Hindlimb muscle (tissue), 1 donor: ENCODE measurements at regions not wholly inside any gene's neighbourhood (a gene's known extent, or its start where the extent isn't known, plus 50 kb on each side); places are given as distances from the start of the nearest gene placed in this dataset.
A peak's percentile ranks its signal among the peaks of the same experiment; 100 is the strongest.

Experiments used
- DNase-seq: peaks from one replicate; pipeline ENCODE4 v3.0.0-alpha.2; 2013

DNA sequence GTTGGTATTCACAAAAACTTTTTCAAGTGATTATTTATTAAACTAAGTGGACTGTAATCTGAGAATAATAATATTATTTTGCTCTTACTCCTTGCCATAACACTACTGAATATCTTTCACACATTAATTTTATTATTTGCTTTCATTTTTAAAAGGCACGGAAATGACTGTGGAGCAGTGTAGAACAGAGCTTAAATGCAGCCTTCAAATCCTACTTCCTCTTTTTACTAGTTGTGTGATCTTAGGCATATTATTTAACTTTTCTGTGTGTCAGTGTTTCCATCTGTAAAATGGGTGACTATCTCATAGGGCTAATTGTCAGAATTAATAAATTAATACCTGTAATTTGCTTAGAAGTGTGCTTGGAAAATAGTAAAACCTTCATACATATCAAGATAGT, 55.5 kb upstream of the SLC8A1 start:
- DNase-seq, result no peak

DNA sequence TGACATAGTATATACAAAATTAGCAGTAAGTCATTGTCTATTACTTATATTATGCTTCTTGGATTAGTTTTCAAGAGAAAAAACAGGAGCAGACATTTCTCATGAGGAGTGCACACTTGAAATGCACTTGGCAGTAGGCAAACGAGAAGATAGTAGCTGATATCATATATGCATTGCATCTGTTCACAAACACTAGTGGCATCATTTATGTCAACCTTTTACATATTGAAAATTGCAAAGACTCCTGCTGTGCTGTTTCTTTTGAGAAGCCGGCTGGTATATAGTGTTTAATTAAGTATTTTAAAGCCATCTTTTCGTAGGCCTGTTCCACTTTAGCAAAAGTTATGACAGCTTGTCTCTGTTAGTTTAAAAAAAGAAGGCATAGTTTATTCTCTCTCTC, 58.4 kb upstream of the SLC8A1 start:
- DNase-seq, result no peak

DNA sequence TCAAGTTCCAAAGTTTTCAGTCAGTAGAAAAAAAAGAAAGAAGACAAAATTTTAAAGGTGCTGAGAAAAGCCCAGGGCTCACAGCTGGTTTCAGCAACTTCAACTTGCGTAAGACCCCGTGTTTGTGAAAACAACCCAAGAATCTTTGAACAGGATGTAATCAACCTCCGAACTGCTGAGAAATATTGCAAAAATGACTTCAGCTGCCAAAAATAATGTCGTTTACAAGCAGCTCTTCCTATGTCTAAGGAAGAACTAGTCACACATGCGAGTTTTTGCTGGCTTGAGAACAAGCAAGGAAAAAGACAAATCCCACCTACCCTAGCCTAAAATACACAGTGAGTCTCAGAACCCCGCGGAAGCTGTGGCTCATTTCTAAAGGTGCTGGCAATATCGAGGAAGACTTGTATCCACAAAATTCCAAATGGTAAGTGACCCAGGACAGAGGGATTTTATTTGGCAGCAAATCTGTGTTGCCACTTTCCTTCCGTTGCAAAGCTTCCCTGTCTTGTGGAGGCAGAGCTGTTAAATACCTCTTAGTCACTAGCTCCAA, 59.8 kb upstream of the SLC8A1 start:
- peak; percentile 52 for DNase-seq

DNA sequence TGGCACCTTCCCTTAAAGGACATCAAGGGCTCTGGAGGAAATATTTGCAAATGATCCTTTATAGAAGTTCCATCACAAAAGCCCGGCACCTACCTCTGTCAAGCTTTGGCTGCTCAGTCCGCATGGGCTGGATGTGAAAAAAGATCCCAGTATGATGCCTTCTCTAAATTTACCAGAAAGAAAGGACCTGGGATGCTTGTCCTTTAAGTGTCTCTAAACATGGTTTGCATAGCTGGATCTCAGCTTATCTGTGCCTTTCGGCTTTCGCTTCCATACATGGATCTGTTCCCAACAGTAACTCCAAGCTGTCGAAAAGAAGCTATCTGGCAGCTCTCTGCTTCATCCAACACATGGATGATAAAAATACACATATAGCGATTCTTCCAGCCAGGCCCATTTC, 60.4 kb upstream of the SLC8A1 start:
- DNase-seq, result peak; percentile 36

DNA sequence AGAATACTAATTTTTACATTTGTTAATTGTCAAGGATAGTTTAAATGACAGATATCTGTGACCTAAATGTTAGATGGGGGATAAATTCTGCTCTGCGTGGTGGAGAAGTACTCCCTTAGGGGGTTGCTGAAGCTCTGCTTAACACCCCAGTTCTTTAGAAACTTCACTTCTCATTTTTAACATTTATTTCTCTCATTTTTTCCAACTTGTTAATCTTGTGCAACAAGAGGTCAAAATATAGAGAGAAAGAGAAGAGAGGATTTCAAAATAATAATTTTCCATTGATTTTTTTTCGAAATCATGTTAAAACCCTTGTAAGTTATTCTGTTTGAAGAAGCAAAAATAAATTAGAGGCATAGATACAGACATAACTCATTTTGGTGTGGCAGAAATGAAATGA, 61.3 kb upstream of the SLC8A1 start:
- no peak for DNase-seq

DNA sequence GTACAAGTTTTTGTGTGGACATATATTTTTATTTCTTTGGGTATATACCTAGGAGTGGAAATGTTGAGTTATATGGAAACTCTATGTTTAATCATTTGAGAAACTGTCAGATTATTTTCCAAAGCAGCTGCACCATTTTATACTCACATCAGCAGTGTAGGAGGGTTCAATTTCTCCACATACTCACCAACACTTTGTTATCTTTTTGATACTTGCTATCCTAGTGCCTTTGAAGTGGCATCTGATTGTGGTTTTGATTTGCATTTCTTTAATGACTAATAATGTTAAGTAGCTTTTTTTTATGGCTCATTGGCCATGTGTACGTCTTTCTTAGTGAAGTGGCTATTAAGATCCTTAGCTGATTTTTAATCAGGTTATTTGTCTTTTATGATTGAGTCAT, 64.7 kb upstream of the SLC8A1 start:
- DNase-seq, result no peak

DNA sequence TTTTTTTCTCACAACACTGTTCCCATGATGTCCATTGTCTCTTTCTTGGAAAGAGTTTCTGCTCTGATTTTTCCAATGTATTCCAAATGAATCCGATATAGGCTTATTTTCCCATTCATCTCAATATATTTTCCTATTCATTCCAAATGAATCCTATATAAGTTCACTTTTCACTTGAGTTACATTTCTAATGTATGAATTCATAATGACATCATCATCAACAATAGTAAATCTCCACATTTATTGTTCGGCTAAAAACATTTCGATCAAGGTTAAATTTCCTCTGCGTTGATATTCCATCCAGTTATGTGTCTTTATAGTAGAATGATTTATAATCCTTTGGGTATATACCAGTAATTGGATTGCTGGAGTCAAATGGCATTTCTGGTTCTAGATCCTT, 76.7 kb upstream of the SLC8A1 start:
- DNase-seq, result no peak

DNA sequence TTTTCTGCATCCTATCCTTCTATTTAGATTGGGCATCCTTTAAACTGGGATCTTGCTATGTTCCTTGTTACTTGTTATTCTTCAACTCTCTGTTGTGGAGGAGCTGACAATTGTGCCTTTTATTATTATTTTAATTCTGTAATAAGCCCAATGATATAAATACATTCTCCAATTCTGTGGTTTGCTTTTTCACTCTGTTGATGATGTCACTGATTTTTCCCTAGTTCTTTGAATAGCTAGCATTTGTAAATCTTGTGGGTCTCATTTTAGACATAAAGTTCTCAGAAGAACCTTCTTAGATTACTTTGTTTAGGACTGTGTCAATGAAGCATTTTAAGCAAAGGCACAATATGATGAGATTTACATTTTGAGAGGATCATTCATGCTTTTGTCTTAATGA, 79.5 kb upstream of the SLC8A1 start:
- no peak for DNase-seq

DNA sequence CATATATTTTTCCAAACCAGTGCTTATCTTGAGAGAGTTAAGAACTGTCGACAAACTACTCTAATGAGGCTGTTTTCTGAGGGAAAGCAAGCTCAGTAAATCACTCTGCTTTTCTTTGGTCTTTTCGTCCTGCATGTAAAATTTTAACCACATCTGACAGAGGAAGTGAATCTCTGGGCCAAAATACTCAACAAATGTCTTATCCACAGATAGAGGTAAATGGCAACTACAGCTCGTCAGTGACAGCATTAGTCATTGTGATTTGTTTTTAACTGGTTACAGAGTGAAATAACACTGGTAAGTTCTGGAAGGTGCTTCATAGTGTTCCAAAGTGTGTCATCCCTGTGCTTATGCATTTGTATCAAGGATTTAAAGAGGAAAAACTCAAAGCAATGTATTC, 82.6 kb upstream of the SLC8A1 start:
- DNase-seq, result no peak

DNA sequence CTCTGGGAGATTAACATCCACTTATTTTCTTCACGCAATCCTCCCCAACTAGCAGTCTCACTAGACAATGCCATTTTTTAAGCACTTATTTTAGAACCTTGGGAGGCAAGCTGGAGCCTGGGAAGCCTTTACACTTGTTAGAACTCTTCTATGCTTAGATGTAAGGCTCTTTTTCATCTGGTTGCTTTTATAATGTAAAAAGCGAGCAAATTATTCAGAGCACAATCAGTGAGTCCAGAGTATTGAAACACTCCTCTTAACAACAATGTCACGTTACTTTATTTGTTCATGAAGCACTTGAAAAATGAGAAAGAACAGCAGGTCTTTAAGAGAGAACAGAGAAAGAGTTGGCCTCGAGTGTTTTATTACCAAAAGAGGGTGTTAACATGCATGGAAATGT, 84.1 kb upstream of the SLC8A1 start:
- no peak for DNase-seq

DNA sequence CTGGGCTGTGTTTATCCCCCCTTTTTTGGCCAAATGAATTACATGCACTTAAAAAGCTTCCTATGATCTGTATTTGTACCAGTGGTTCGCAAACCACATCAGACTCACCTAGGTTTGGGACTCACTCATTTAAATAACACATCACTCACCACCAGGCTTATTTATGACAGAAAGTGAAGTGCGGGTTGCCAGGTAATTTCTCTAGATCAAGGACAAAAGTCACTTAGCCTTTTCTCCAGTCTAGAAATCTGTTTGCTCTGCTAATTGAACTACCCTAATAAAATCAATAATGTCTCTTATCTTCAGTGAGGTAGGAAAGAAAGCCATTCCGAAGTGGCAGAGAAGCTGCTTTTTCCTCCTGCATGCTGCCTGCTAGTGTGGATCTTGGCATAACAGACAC, 88.1 kb upstream of the SLC8A1 start:
- DNase-seq, result no peak

DNA sequence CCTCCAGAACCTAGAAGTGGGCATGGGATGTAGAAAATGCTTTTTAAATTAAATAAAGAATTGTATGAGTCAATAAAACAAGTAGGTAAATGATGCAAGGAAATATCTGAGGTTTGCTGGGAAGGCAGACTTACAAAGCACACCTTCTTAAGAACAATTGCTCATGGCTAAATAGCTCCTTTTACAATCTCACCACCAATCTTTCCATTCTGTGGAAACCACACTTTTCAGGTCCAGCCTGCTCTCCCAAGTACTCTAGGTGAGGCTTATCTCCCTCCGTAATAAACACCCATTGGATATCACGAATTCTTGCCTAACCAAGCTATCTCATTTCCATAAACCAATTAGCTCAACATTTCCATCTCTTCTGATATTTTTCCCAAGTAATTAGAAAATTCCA, 91.5 kb upstream of the SLC8A1 start:
- DNase-seq, result no peak

DNA sequence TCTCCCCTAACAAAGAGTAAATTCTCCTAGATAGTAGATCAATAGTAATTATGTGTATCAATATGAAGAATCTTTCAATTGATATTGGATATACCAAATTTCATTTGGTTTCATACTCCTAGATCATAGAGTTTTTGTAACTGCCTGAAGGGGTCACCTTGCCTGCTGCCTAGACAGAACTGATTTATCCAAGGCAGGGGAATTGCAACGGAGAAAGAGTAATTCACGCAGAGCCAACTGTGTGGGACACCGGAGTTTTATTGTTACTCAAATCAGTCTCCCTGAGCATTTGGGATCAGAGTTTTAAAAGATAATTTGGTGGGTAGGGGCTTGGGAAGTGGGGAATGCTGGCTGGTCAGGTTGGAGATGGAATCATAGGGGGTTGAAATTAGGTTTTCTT, 92.2 kb upstream of the SLC8A1 start:
- DNase-seq, result no peak

DNA sequence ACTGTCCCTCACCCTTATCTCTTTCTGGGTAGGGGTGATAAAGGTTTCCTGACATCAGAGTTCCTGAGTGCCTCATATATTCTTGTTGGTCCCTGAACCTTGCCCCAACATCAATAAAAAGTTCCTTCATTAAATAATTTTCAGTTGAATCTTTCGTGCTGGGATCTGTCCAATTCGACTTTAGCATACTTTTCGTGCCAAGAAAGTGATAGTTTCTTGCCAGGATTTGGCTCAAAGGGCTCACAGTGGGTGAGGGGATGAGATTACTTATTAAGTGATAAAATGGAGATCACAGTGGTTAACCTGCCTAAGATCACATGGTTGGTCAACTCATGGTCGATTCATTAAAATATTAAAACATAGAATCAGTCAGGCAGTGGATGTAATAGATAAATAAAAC, 93.8 kb upstream of the SLC8A1 start:
- DNase-seq, result no peak

DNA sequence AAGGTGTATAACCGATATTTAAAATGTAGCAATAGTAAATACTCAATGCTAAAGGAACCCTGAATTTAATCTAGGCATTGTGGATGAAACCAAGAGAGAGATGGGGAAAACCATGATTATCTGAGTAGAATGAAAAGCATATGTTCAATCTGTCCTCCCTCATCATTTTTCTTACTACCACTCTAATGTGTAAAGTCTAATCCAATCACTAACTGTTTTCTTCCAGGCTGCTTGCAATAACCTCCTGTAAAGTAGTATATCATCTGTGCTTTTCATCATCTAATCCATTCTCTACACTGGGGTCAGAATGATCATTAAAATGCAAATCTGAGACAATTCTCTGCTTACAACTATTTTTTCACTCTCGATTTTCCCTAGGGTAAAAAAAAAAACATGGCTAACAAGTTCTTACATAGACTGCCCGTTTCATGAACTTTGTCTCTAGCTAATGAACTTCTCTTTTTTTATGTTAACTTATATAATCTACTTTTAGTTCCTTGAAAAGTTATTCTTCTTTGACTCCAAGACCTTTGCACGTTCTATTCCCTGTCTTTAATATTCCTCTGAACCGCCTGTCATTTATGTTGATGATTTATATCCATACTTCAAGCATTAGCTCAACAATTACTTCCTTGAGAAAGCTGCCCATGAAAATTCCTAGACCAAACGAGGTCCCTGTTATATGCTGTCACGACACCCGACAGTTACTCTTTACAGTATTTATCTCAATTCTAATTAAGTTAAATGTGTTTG, 94.7 kb upstream of the SLC8A1 start:
- DNase-seq, result no peak

DNA sequence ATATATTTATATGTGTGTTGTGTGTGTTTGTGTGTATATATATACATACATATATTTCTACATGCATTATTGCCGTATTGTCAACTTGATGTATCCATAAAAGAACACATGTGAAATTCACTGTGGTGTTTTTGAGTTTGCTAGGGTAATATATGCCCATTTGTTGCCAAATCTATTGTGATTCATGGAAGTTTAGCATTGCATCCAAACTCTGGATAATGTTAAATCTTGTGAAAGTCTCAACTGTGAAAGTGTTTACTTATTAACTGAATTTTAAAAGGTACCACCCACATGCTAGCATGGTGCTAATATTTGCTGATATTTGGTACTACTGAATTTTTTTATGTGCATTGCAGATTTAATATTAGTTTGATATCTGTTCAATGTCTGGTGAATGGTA, 96.6 kb upstream of the SLC8A1 start:
- no peak for DNase-seq

DNA sequence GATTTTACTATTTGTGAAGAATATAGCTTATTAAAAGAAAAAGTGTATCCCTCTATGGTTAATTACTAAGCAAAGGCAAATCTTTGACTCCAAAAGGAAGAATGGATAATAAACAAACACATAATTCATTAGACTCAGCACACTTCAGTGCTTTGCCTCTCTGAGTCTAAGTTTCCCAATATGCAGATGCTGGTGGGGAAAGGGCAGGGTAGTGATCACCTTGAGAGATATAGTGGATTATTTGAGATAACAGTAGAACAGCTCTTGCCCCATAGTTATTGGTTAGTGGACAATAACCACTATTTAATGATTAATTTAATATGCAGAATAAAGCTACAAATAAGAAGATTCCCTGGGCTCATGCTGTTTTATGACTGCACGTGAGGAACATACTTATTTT, 98.2 kb upstream of the SLC8A1 start:
- no peak for DNase-seq

DNA sequence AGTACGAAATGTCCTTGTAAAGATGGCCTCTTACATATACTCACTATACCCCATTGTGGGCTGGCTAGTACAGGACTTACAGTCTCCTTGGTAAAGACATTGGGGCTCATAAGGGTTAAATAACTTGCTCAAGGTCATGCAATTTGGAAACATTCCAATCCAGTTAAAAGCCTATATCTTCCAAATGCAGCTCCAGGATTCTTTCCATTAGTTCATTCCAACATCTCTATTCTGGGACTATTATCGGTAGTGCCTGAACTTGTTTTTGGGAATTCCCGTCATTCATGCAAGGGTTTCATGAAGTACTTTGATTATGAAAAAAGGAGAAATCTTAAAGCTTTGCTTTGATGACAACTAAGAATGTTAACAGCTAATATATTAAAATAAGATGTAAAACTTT, 99.2 kb upstream of the SLC8A1 start:
- DNase-seq, result no peak

DNA sequence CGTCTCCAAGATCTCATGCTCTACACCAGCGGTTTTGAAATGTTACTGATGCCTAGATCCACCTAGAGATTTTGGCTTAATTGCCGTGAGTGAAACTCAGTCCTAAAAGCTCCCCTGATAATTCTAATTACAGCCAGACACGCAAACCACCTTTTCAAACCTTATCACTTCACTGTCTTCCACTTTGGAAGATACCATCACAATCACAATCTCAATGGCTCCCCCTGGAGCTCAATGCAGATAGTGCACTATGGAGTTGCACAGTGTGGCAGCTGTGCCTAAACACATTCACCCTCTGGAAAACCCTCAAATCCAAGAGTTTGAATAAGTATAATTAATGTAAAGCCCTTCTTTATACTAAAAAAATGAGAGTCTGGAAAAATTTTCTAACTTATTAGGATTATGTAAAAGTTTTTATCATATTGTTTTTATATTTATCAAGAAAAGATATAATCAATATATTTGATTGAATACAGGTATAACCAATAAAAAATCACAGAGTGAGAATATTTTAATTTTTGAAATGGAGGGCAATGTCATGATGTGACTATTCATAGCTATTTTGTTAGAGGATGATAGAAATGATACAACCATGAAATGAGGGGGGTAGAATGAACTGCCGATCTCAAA, 102.9 kb upstream of the SLC8A1 start:
- peak; percentile 15 for DNase-seq

DNA sequence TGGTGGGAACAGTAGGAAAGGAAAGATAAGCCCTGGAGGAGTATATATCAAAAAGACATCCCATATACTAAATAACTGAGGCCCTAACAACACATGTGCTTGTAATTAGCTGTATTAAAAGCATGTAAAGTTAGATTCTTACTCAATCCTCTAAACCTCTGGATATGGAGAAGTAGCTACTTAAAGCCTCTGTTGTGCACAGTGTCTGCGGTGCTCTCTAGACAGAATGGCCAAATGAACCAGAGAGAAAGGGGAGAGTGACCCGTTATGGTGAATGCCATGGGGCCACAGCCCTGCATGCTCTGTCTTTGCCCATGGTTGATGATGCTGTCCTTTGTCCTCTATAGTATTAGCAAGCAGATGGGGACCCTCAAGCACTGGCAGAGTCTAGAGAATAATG, 104.4 kb upstream of the SLC8A1 start:
- no peak for DNase-seq

DNA sequence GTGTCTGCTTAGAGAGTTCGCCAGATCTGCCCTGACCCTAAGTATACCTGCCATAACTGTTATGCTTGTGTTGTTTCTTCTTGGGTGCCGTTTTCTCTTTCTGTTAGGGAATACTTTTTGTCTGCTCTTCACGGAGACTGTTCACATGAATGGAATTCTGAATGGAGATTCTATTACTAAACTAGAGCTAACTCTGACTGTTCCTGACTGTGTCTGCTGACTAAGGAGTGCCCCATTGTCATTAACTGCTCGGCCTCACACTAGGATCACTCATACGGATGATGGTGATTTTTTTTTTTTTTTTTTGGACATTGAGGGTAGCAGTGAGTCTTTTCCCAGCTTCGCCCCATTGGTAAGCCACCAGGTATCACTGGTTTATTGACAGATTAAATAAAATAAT, 104.8 kb upstream of the SLC8A1 start:
- no peak for DNase-seq

DNA sequence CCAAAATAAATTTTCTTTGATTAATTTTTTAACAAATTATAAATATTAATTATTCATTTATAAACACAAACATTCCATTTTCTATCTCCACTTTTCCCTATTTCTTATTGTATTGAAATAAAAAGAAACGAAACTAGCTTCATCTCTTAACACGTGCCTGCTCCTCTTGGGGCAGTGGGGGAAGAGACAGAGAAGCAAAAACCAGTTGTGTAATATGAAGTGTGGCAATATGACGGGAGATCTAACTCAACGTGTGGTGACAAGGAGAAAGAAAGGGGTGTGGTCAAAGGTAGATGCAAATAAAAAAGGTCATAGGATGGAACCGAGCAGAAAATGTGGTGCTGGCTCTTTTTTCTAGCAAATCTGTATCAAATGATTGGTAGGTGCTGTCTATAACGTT, 106.9 kb upstream of the SLC8A1 start:
- DNase-seq, result no peak

DNA sequence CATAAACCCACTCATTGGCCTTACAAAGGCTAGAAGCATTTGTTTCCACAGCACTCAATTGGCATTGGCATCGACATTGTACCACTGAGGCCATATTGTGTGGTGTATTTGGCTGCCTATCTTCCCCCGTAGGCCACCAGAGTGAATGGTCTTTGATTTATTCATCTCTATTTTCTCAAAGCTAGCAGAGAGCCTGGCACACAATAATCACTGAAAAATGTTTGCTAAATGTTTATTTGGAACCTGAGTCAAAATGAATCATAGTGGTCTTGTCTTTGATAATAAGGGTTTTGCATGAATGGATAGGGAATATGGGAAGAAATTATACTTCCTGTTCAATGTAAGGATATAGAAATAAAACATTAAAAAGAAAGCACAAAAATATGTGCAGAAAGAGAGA, 107.3 kb upstream of the SLC8A1 start:
- DNase-seq, result no peak

DNA sequence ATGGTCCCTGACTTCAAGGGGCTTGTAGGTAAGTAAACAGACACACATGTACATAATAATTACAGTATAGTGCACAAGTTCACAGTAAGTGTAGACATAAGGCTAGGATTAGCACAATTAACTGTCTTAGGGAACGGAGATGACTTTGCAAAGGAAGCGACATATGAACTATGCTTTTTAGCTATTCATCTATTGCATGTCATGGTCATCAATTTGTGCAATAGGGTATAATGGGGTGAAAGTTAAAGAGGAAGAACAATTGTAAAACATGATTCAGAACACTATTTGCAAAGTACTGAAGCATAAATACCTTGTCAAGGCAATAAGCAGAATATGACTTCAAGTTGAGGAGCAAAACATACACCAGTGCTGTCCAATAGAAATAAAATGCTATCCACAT, 112.3 kb upstream of the SLC8A1 start:
- no peak for DNase-seq

DNA sequence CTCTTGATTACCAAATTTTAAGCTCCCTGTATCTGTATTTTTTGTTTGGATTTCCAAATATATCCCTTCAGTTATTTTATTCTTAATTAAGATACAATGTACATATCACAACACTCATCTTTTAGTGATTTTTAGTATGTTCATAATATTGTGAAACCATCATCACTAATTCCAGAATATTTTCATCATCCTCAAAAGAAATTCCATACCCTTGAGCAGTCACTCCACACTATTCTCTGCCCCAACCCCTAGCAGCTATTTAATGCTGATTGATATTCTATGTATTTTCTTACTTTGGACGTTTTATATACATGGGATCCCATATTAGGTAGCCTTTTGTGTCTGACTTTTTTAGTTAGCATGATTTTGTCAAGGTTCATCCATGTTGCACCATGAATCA, 127.4 kb upstream of the SLC8A1 start:
- DNase-seq, result no peak
